Fibroblast of villous mesenchyme (primary cell): ENCODE measurements at regions not wholly inside any gene's neighbourhood (a gene's known extent, or its start where the extent isn't known, plus 50 kb on each side); places are given as distances from the start of the nearest gene placed in this dataset.

ENCODE experiments used
- DNase-seq: peaks from one replicate; pipeline ENCODE4 v3.0.0-alpha.2; 2010; ENCODE audit warnings: low read depth
- H3K4me3 ChIP-seq: 2 replicates; pipeline ENCODE4 v1.5.1; 2011; ENCODE audit warnings: low read depth, mild to moderate bottlenecking, low read length
- CTCF ChIP-seq: IDR thresholded peaks from 2 replicates; pipeline ENCODE4 v1.5.1; 2012; ENCODE audit warnings: low read depth, mild to moderate bottlenecking, low read length; ENCODE audit not compliant: insufficient read depth

GRCh38 chr3:5056111-5056391 lies 66.0 kb upstream of the ARL8B start:
- DNase-seq: peak; percentile 19
- no peak for TF ChIP-seq CTCF
- no peak overlapping the region for H3K4me3 ChIP-seq

GRCh38 chr3:5057272-5057671 lies 64.8 kb upstream of the ARL8B start:
- H3K4me3 ChIP-seq: no peak overlapping the region
- no peak for TF ChIP-seq CTCF
- DNase-seq: no peak

- no peak overlapping the region for H3K4me3 ChIP-seq
- peak; percentile 94 for DNase-seq
- peak; percentile 75 for TF ChIP-seq CTCF
These were observed 64.2 kb upstream of the ARL8B start for GRCh38 chr3:5057857-5058324.

GRCh38 chr3:5058471-5058951 lies 63.6 kb upstream of the ARL8B start:
- H3K4me3 ChIP-seq: no peak overlapping the region
- peak; percentile 94 for DNase-seq
- no peak for TF ChIP-seq CTCF

- DNase-seq: no peak
- TF ChIP-seq CTCF: no peak
- no peak overlapping the region for H3K4me3 ChIP-seq
These were observed 62.3 kb upstream of the ARL8B start for GRCh38 chr3:5059782-5060181.

GRCh38 chr3:5061218-5061569 lies 60.9 kb upstream of the ARL8B start:
- DNase-seq: no peak
- no peak for TF ChIP-seq CTCF
- no peak overlapping the region for H3K4me3 ChIP-seq

- TF ChIP-seq CTCF: no peak
- no peak for DNase-seq
- no peak overlapping the region for H3K4me3 ChIP-seq
These were observed 58.4 kb upstream of the ARL8B start for GRCh38 chr3:5063724-5064123.
